ENCODE measurements at regions not wholly inside any gene's neighbourhood (a gene's known extent, or its start where the extent isn't known, plus 50 kb on each side); places are given as distances from the start of the nearest gene placed in this dataset.

DNA sequence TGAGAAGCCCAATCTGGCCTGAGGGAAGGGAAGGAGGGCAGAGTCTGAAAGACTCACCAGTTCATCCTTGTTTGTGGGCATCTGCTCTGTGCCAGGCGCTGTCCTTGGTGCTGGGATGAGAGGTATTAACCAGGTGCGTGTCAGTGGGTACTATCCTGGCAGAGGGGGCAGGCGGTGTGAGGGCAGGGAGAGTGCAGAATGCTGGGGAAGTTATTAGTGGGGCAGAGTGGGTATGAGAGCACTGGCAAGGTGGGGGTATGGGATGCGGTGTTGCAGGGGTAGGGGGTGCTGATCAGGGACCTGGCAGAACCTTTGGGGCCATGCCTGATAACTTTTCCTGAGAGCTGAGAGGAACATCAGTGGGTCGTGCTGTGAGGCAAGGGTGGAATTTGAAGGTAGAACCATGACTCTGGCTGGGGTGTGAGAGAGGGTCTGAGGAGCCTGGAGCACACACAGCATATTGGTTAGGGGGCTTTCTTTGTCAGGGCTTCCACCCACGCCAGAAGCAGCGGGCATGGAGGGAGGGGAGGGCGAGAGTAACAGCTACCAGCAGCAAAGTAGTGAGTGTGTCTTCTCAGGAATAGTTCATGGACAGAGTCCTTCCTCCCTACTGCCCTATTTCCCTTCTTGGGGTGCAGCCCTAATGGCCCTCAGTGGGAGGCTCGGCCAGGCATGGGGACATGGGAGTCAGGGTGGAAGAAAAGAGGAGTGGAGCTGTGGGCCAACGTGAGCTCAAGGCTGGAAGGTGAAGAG, 290.7 kb downstream of the CYP26B1 start:
- Histone ChIP-seq H2AFZ (ENCODE audit: low read length) (no peak overlapping the region), H3K36me3 (ENCODE audit: control insufficient read depth in 2 of 4, insufficient read depth in 4 of 4, low read length in 3 of 4) (no peaks in the 10 kb centered on the region), H2BK12ac (ENCODE audit: low read depth, low read length) (no peak overlapping the region), H2BK120ac (replicated peaks; ENCODE audit: low read depth, low read length) (no peak overlapping the region), H3K4me1 (replicated peaks in 1 of 4; ENCODE audit: control insufficient read depth in 3 of 4, insufficient read depth in 4 of 4, low read length in 3 of 4) (no peaks in the 10 kb centered on the region), H4K5ac (ENCODE audit: insufficient read length, low read depth, low read length) (no peak overlapping the region), H4K8ac (ENCODE audit: extremely low read depth, insufficient read depth, low read length) (no peak overlapping the region), H2AK5ac (ENCODE audit: low read depth, low read length) (no peak overlapping the region), H3K18ac (ENCODE audit: extremely low read depth, low read length) (no peak overlapping the region), H3K27me3 (replicated peaks in 1 of 4; ENCODE audit: control insufficient read depth in 3 of 4, extremely low read depth in 1 of 4, insufficient read depth in 3 of 4, low read length in 3 of 4) (no peaks in the 10 kb centered on the region), H3K23me2 (ENCODE audit: low read depth, low read length) (peaks cover 2% of the 10 kb centered on the region; the same call in 1 of the 2 replicates), H3K23ac (ENCODE audit: insufficient read length) (no peak overlapping the region), H3K27ac (ENCODE audit: low read depth, low read length) (no peak overlapping the region), H3K4ac (replicated peaks; ENCODE audit: insufficient read length, low read depth, low read length) (no peak overlapping the region), H3K14ac (ENCODE audit: insufficient read length) (no peak overlapping the region), H3K9ac (replicated peaks in 1 of 4; ENCODE audit: extremely low read depth in 1 of 4, low read depth in 3 of 4, low read length in 3 of 4) (no peak overlapping the region), H3K79me1 (ENCODE audit: low read depth, low read length) (no peaks in the 10 kb centered on the region), H4K91ac (replicated peaks; ENCODE audit: insufficient read length, low read length) (no peak overlapping the region), H3K9me3 (ENCODE audit: insufficient read depth in 2 of 2, low read depth in 1 of 2, low read length in 1 of 2) (no peaks in the 10 kb centered on the region), H3K4me3 (ENCODE audit: extremely low read depth in 1 of 4, insufficient read depth in 2 of 4, low read depth in 3 of 4, low read length in 4 of 4) (no peak overlapping the region), H3K56ac (replicated peaks; ENCODE audit: insufficient read length, low read depth, low read length) (no peak overlapping the region), H2BK20ac (ENCODE audit: low read length) (no peak overlapping the region), H4K20me1 (replicated peaks in 1 of 2; ENCODE audit: control insufficient read depth in 1 of 2, insufficient read depth in 2 of 2, low read length in 2 of 2) (no peaks in the 10 kb centered on the region), H3K79me2 (ENCODE audit: control insufficient read depth in 1 of 2, insufficient read depth in 2 of 2, low read length in 2 of 2) (no peaks in the 10 kb centered on the region), H3K4me2 (ENCODE audit: insufficient read depth in 1 of 2, low read depth in 2 of 2, low read length in 2 of 2) (no peak overlapping the region), H2BK5ac (ENCODE audit: low read depth, low read length) (no peak overlapping the region; the same call in 1 of the 2 replicates), H2BK15ac (ENCODE audit: low read length) (no peak overlapping the region)
- CTCF ChIA-PET (ENCODE audit: partially characterized antibody), result interaction anchor here (0.7 to 1.8 kb wide), 3 partner anchors 10 to 309 kb away, joined by 3 to 4 read pairs (median 4); no protein-coding TSS in a partner anchor
- POLR2A ChIA-PET (ENCODE audit: partially characterized antibody), result no interaction called here
- DNase-seq (ENCODE audit: low read depth in 1 of 2, low spot score in 2 of 2) (no peak), FAIRE-seq (no peak)
- TF ChIP-seq CTBP2 (IDR thresholded peaks at IDR 0.05; ENCODE audit: borderline replicate concordance, insufficient read depth, insufficient read length, low read length) (no peak), EZH2 (IDR thresholded peaks at IDR 0.05; ENCODE audit: low read depth, low read length, severe bottlenecking) (no peak), TBP (IDR thresholded peaks at IDR 0.05; ENCODE audit: low read depth, low read length) (no peak)
- 85% methylated on average over 10 of the region's 10 CpGs; no CpG with 5 or more reads in 1 of the 2 experiments for WGBS, 2 experiments (ENCODE audit: extremely low coverage in 1 of 2, insufficient coverage in 1 of 2, insufficient read length in 1 of 2, insufficient replicate concordance in 2 of 2, low coverage in 1 of 2, low lambda C conversion rate in 2 of 2, missing lambda C conversion rate in 1 of 2)
